Stimulated activated CD4-positive, alpha-beta T cell treated with anti-CD3 and anti-CD28 coated beads, Interleukin-15, amount 100 ng/mL, for 1 hour (primary cell): ENCODE measurements at regions not wholly inside any gene's neighbourhood (a gene's known extent, or its start where the extent isn't known, plus 50 kb on each side); places are given as distances from the start of the nearest gene placed in this dataset.

Experiments used
- DNase-seq, 2 donors: peaks; one replicate each; pipeline ENCODE4 v3.0.0-alpha.2; 2020; ENCODE audit warnings: low read depth in 1 of 2, low spot score in 1 of 2

DNA sequence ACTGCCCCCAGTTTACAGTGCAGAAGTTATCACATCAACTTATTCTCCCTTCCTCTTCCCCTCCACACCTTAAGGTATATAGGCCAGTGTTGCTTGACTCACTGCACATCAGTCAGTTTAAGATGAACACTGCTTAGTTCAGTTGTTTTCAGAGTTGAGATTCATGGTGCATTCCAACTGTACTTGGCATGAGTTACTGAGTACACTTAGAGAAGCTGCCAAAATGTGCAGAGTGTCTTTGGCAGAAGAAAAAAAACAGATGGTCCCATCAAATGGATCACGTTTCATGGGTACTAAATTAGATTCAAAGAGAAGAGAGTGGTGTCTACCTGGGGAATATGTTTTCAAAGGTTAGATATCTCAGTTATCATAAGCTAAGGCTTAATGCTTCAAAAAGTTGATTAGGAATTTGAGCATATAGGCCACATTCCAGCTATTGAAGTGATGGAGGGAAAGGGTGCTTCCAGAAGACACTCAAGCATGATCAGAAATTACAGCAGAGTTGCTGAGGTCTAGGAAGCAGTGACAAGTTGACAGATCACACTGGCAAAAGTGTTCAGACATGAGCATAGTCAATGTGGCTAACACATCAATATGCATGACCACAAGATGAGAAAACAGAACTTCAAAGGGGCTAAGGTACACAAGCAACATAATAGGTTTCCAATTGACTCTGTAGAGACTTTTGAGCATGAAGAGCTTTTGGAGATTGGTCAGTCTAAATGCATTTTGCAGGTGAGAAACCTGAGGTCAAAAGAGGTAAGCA, 579.2 kb upstream of the CELF2 start:
- DNase-seq: no peak

DNA sequence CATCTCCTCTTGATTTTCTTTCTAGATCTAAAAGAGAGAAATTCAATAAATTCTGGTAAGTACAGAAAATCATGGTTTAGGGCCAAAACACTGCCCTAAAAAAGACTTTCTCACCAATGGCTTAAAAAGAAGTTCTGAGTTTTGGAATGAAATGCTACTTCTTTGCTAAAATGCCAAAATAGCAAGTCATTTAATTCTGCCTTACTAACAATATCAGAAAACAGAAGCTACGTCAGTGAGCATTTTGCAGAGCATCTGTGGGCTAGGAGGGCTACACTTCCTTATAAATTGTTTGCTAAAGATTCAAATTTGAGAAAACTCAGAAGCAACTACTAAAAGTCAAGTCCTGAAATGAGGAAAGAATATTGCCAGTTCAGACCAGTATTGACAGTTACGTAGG, 560.8 kb upstream of the CELF2 start:
- DNase-seq: no peak

DNA sequence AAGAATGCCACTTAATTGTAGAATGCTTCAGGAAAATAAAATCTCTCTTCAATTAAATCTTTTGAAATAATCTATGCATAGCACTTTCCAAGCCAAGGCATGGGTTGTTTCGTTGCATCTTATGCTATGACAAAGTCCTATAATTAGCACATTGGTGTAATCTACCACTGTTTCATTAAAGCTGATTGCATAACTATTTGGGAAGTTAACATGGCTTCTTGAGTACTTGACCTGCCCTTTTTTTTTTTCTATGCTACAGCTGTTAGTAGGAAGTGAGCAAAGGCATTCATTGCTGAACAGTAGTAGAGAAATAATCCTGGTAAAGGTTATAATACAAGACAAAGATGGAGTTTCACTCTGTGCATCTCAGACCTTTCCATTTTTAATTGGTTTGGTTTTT, 557.2 kb upstream of the CELF2 start:
- no peak for DNase-seq

GRCh38 chr10:10462151-10462941, 555.3 kb upstream of the CELF2 start:
- DNase-seq: no peak

DNA sequence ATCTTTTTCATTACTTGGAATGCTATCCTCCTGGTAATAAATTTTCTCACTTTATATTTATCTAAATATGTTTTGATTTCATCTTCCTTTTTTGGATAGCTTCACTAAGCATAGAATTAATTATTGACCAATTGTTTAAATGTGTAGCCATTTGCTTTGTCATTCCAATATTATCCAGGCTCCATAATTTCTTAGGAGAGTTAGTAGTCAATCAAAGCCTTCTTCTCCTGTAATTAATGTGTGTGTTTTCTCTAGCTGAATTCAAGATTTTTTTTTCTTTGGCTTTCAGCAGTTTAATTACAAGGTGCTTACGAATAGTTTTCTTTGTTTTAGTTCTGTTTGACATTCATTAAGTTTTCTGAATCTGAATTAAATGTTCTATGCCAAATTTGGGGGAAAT, 545.9 kb upstream of the CELF2 start:
- DNase-seq: no peak

GRCh38 chr10:10475812-10476211, 541.9 kb upstream of the CELF2 start:
- no peak for DNase-seq

DNA sequence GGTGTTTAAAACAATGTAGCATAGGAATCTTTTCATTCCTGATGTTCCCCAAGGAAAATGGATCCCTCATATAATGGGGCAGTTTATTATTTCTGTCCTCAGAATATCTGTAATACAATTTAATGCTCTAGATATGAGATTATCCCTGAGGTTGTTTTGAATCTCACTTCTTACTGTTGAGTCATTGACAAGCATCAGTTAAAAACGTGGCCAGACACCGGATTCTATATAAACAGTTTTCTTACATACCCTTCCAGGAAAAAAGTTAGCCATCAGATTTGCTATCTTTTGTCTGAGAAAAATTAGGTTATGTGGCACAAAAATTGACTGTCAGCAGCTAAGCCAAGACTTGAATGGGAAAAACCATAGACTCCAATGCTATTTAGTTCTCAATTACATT, 539.8 kb upstream of the CELF2 start:
- DNase-seq: no peak

DNA sequence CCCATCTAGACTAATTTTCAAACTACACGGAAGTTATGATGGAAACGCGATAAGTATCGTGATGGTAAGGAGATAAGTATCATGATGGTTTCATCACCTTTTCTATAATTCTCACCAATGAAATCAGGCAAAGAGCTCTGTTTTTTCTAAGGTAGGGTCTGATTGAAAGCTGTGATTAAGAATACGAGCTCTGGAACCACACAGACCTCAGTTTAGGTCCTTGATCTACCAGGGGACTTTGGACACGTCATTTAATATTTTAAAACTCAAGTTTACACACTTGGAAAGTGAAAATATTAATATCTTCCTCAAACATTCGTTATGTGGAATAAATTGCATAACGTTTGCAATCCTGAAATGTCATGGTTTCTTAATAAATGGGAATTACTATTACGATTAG, 538.2 kb upstream of the CELF2 start:
- DNase-seq: no peak

DNA sequence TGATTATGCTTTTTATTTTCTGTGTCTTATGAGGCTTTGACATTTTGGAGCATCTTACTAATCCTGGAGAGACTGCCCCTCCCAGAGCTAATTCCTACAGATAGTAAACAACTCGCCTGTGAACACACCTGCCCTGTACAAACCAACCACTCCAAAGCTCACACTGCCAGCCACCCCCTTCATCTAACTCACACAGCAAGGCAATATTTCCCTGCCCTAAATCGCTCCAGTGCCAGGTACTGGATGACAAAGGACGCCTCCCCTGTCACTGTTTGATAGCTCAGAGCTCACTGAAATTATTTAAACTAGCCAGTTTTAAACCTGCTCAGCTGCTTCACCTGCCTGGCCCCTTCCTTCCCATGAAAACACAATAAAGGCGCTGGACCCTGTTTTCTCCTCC, 535.1 kb upstream of the CELF2 start:
- DNase-seq: no peak

- no peak for DNase-seq
These were observed 528.6 kb upstream of the CELF2 start for GRCh38 chr10:10489076-10489475.

DNA sequence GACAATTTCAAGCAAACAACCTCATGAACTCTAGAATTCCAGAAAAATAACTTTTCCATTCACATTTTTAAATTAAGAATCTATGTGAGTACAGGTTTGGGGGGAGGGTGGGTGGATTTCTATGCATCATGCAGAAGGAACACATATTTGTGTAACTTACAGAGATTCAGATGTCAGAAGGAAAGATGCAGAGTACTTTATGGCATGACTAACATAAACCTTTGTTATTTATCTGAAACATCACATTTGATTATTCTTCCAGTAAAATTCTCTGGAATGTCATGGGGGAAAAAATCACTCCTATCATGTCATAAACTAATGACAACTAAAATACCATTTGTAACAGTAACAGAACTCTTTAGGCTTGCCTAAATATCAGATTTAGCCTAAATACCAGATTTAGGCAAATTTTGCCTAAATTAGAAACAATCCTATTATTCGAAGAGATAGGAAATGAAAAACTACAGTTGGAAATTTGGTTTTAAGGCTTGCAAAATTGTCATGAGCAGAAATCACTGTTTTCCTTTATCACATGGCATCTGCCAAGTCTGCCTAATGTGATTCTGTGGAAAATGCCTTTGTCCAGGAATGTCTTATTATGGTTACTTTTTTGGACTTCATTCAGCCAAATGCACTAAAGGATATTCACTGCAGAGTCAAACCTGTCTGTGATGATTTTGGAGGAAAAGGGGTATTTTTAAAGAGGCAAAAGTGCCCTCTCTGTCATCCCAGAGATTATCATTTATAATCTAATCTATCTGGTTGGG, 527.7 kb upstream of the CELF2 start:
- DNase-seq: no peak

DNA sequence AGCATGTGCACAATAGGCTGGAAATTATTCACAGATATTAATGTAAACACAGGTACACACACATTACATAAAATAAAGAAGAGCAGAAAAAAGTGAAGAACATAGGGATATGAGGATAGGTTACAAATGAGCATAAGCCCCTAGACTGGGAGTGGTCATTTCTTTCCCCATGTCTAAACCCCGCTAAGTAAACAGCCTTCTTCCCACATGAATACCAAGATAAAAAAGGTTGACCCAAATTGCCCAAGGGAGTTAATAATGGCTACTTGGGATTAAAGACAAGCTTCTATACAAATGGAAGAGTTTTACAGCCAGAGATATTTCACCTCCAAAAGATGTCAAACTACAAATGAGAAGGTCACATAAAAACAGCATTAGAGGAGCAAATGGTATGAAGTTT, 527.1 kb upstream of the CELF2 start:
- DNase-seq: no peak

DNA sequence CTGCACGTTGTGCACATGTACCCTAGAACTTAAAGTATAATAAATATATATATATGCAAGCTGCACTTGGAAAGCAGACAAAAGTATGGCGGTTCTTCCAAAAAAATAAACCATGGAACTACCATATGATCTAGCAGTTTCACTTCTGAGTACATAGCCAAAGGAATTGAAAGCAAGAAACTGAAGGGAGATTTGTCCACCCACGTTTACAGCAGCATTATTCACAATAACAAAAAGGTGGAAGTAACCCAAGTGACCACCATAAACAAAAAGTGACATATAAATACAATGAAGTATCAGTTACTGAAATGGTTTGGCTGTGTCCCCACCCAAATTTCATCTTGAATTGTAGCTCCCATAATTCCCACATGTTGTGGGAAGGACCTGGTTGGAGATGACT, 525.3 kb upstream of the CELF2 start:
- DNase-seq: no peak

GRCh38 chr10:10493833-10494232, 523.8 kb upstream of the CELF2 start:
- DNase-seq: no peak

- DNase-seq: no peak
These were observed 520.4 kb upstream of the CELF2 start for GRCh38 chr10:10497245-10497644.

DNA sequence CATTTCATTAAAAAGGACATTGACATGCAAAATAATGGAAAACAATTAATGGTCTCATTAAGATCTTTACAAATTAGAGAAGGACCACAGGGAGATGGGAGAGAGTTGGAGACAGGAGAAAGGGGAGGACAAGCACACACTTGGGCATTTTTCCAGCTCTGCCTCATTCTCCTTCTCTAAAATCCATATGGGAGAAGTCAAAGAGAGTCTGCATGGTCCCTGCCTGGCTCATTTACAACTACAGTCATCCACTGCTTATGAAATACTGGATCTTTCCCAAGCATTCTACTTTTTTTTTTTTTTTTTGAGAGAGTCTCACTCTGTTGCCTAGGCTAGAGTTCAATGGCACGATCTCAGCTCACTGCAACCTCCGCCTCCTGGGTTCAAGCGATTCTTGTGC, 518.9 kb upstream of the CELF2 start:
- no peak for DNase-seq

DNA sequence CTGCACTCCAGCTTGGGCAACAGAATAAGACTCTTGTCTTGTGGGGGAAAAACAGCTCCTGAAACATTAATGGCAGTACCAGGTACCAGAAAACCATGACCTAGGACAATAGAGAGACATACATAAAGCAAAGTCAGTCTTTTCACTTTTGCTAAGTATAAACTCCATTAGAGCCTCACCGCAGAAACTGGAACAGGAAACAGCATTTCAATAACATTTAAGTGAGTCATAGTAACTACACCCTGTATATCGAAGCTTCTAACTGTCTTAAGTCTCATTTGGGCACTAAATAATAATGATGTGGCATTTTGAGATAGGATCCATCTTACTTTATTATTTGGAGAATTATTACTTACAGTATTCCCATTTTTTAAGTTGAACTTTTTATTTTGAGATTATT, 517.8 kb upstream of the CELF2 start:
- no peak for DNase-seq

- no peak for DNase-seq
These were observed 516.7 kb upstream of the CELF2 start for GRCh38 chr10:10500937-10501336.

DNA sequence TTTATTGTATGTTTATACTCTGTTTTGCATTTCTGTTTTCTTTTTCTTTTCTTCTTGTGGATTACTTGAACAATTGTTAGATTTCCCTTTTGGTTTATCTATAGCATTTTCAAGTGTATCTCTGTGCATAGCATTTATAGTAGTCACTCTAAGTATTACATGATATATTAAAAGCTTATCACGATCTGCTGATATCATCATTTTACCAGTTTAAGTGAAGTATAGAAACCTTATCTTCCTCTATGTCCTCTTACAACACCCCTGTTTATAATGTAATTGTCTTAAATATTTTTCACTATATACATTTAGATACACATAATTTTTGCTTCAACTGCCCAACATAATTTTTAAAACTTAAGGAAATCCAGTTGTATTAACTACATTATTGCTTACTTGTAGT, 513.9 kb upstream of the CELF2 start:
- no peak for DNase-seq

DNA sequence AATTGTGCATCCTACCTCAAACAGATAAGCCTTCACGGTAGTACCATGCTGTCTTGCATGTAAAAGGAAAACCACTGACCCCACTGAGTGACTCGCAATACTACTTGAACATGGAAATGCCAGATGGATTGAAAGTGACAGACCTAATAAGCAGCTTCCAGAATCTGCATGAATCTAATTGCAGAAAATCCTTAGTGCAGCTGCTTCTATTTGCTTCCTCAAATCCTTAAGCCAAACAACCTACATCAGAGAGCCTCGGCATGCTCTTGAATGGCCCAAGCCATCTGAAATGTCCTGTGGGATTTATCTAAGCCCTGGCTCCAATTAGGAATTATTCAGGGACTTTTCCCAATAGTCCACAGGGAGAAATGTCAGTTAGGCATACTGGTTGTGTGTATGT, 509.5 kb upstream of the CELF2 start:
- no peak for DNase-seq

- no peak for DNase-seq
These were observed 507.5 kb upstream of the CELF2 start for GRCh38 chr10:10510179-10510578.

- no peak for DNase-seq
These were observed 504.6 kb upstream of the CELF2 start for GRCh38 chr10:10513067-10513466.
